ENCODE measurements at regions not wholly inside any gene's neighbourhood (a gene's known extent, or its start where the extent isn't known, plus 50 kb on each side); places are given as distances from the start of the nearest gene placed in this dataset.

GRCh38 chr4:53764761-53765490, 173.6 kb upstream of the LNX1 start:
- no peak for DNase-seq

- DNase-seq, result no peak
Observed at GRCh38 chr4:53763813-53764597, 172.7 kb upstream of the LNX1 start.

- no peak for DNase-seq
Observed at GRCh38 chr4:53755656-53756055, 164.4 kb upstream of the LNX1 start.

GRCh38 chr4:53752124-53752523, 160.8 kb upstream of the LNX1 start:
- no peak for DNase-seq

- no peak for DNase-seq
Observed at GRCh38 chr4:53748328-53748772, 157.1 kb upstream of the LNX1 start.

- no peak for DNase-seq
Observed at GRCh38 chr4:53747401-53747800, 156.1 kb upstream of the LNX1 start.

- DNase-seq, result no peak
Observed at GRCh38 chr4:53744446-53745160, 153.3 kb upstream of the LNX1 start.

GRCh38 chr4:53734584-53735353, 143.5 kb upstream of the LNX1 start:
- no peak for DNase-seq

- no peak for DNase-seq
Observed at GRCh38 chr4:53734182-53734581, 142.9 kb upstream of the LNX1 start.

- DNase-seq, result no peak
Observed at GRCh38 chr4:53732661-53733060, 141.4 kb upstream of the LNX1 start.

- no peak for DNase-seq
Observed at GRCh38 chr4:53730031-53730805, 138.9 kb upstream of the LNX1 start.

GRCh38 chr4:53722110-53722509, 130.8 kb upstream of the LNX1 start:
- DNase-seq, result no peak

- DNase-seq, result no peak
Observed at GRCh38 chr4:53721263-53721662, 130.0 kb upstream of the LNX1 start.

GRCh38 chr4:53720776-53721175, 129.5 kb upstream of the LNX1 start:
- no peak for DNase-seq

- no peak for DNase-seq
Observed at GRCh38 chr4:53717064-53717549, 125.8 kb upstream of the LNX1 start.

GRCh38 chr4:53716471-53717063, 125.3 kb upstream of the LNX1 start:
- no peak for DNase-seq

- DNase-seq, result no peak
Observed at GRCh38 chr4:53716011-53716410, 124.7 kb upstream of the LNX1 start.

- no peak for DNase-seq
Observed at GRCh38 chr4:53714236-53715140, 123.2 kb upstream of the LNX1 start.

GRCh38 chr4:53713767-53714166, 122.5 kb upstream of the LNX1 start:
- DNase-seq, result no peak

GRCh38 chr4:53713296-53713695, 122.0 kb upstream of the LNX1 start:
- DNase-seq, result no peak
